Activated CD8-positive, alpha-beta T cell treated with anti-CD3 and anti-CD28 coated beads for 36 hours (primary cell): ENCODE measurements at regions not wholly inside any gene's neighbourhood (a gene's known extent, or its start where the extent isn't known, plus 50 kb on each side); places are given as distances from the start of the nearest gene placed in this dataset.

Experiments
- ATAC-seq: fragments of 200-7000 bp; cut with Tn5 transposase; one replicate; pipeline ENCODE4 v1.10.0; 2021; ENCODE audit warnings: mild to moderate bottlenecking, moderate library complexity
- CTCF ChIA-PET: fragments of 350-600 bp; sonication (Branson Sonifier 250); formaldehyde crosslinking; loops from one replicate; lab custom pipeline; 2021; ENCODE audit warnings: antibody characterized with exemption; lab: Charles Lee
- POLR2A ChIA-PET: fragments of 350-600 bp; sonication (Branson Sonifier 250); formaldehyde crosslinking; loops from one replicate; lab custom pipeline; 2021; ENCODE audit warnings: antibody characterized with exemption; lab: Charles Lee
- DNase-seq: peaks from one replicate; pipeline ENCODE4 v3.0.0-alpha.2; 2020
- H3K27ac Mint-ChIP-seq: one replicate; pipeline ENCODE4 v1.8.0; 2021; ENCODE audit warnings: mild to moderate bottlenecking, mixed read lengths
- H3K27me3 Mint-ChIP-seq: one replicate; pipeline ENCODE4 v1.8.0; 2021; ENCODE audit warnings: mixed read lengths
- H3K36me3 Mint-ChIP-seq: one replicate; pipeline ENCODE4 v1.8.0; 2021; ENCODE audit warnings: low read depth, mixed read lengths
- H3K4me1 Mint-ChIP-seq: one replicate; pipeline ENCODE4 v1.8.0; 2021; ENCODE audit warnings: low read depth, mixed read lengths
- H3K4me3 Mint-ChIP-seq: one replicate; pipeline ENCODE4 v1.8.0; 2021; ENCODE audit warnings: mild to moderate bottlenecking, moderate library complexity, mixed read lengths
- H3K9me3 Mint-ChIP-seq: one replicate; pipeline ENCODE4 v1.8.0; 2021; ENCODE audit warnings: mixed read lengths
- CTCF ChIP-seq: fragments of 200-600 bp; IDR thresholded peaks from one replicate; pipeline ENCODE4 v1.8.0; 2022; ENCODE audit warnings: antibody characterized with exemption, mild to moderate bottlenecking
- intact Hi-C: fragments of 100-400 bp; cut with micrococcal nuclease; formaldehyde crosslinking; loops from one replicate; pipeline ENCODE4 v1.10.0; 2022

GRCh38 chr21:38729291-38729690 lies 76.4 kb upstream of the ETS2 start:
- Mint-ChIP-seq H3K27ac (no peak overlapping the region), H3K36me3 (no peaks in the 10 kb centered on the region), H3K4me3 (no peak overlapping the region), H3K4me1 (peaks cover 9% of the 10 kb centered on the region), H3K9me3 (peaks cover 14% of the 10 kb centered on the region), H3K27me3 (peaks cover 14% of the 10 kb centered on the region)
- ATAC-seq (no peak), DNase-seq (no peak)
- TF ChIP-seq CTCF, result no peak
- POLR2A ChIA-PET, result no interaction called here
- CTCF ChIA-PET, result interaction anchor here (1.0 kb wide), 1 partner anchor 409 kb away, joined by 3 read pairs; no protein-coding TSS in a partner anchor
- intact Hi-C loops, result no loop called here

GRCh38 chr21:38729754-38730379 lies 75.9 kb upstream of the ETS2 start:
- Mint-ChIP-seq H3K27ac (no peak overlapping the region), H3K4me3 (no peak overlapping the region)

GRCh38 chr21:38733972-38734546 lies 71.7 kb upstream of the ETS2 start:
- Mint-ChIP-seq H3K9me3 (no peaks in the 10 kb centered on the region), H3K27ac (no peak overlapping the region), H3K4me1 (peaks cover 12% of the 10 kb centered on the region), H3K27me3 (peaks cover 27% of the 10 kb centered on the region), H3K36me3 (no peaks in the 10 kb centered on the region), H3K4me3 (peak overlapping the region; percentile 58)
- DNase-seq, result peak; percentile 79
- intact Hi-C loops, result loop anchor here (5.0 kb wide), 1 partner anchor 403 kb away; no protein-coding TSS in a partner anchor
- peak; percentile 97 for TF ChIP-seq CTCF
- ChIA-PET POLR2A (interaction anchor here (1.2 kb wide), 2 partner anchors 70 to 420 kb away, joined by 3 read pairs; no protein-coding TSS in a partner anchor), CTCF (interaction anchor here (0.6 to 2.3 kb wide), 14 partner anchors 15 to 665 kb away, joined by 3 to 9 read pairs (median 3); no protein-coding TSS in a partner anchor)
- peak; percentile 71 for ATAC-seq

More at GRCh38 chr21:38729754-38730379, 75.9 kb upstream of the ETS2 start:
- ChIA-PET POLR2A (no interaction called here), CTCF (interaction anchor here (1.0 kb wide), 1 partner anchor 408 kb away, joined by 3 read pairs; no protein-coding TSS in a partner anchor)
- ATAC-seq, result no peak
- H3K27me3 Mint-ChIP-seq, result peaks cover 14% of the 10 kb centered on the region
- peaks cover 9% of the 10 kb centered on the region for H3K4me1 Mint-ChIP-seq
- no peak for DNase-seq
- TF ChIP-seq CTCF, result no peak
- intact Hi-C loops, result loop anchor here (5.0 kb wide), 1 partner anchor 407 kb away; no protein-coding TSS in a partner anchor
- peaks cover 10% of the 10 kb centered on the region for H3K9me3 Mint-ChIP-seq
- H3K36me3 Mint-ChIP-seq, result no peaks in the 10 kb centered on the region

- no peak overlapping the region for H3K27ac Mint-ChIP-seq
- no peak for TF ChIP-seq CTCF
- intact Hi-C loops, result loop anchor here (5.0 kb wide), 1 partner anchor 402 kb away; no protein-coding TSS in a partner anchor
- no peaks in the 10 kb centered on the region for H3K9me3 Mint-ChIP-seq
- CTCF ChIA-PET, result interaction anchor here (0.6 to 2.3 kb wide), 15 partner anchors 16 to 664 kb away, joined by 3 to 9 read pairs (median 3); no protein-coding TSS in a partner anchor
- no peak for DNase-seq
- no peaks in the 10 kb centered on the region for H3K36me3 Mint-ChIP-seq
- peaks cover 24% of the 10 kb centered on the region for H3K27me3 Mint-ChIP-seq
- H3K4me1 Mint-ChIP-seq, result peaks cover 11% of the 10 kb centered on the region
- peak overlapping the region; percentile 58 for H3K4me3 Mint-ChIP-seq
- POLR2A ChIA-PET, result interaction anchor here (0.7 to 1.2 kb wide), 3 partner anchors 29 to 419 kb away, joined by 3 read pairs; no protein-coding TSS in a partner anchor
- ATAC-seq, result no peak
Observed at GRCh38 chr21:38734646-38735365, 70.9 kb upstream of the ETS2 start.
